ENCODE measurements at regions not wholly inside any gene's neighbourhood (a gene's known extent, or its start where the extent isn't known, plus 50 kb on each side); places are given as distances from the start of the nearest gene placed in this dataset.

DNA sequence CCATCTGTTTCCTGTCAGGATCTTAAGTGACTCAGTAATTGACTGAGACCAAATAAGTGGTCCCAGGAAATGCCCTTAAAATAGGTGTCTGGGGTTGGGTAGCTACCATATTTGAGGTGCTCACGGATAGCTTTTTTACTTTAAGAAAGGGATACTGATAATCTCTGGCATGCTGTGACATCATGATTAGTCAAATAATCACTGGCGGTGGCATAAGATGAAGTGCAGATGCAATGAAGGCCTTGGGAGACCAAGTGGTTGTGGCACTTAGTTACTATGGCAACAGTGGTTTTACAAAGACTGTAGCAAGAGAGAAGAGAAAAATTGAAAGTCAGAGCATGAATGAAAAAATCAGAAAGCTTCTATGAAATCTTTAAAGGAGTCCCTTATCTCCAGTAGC lies 114.5 kb upstream of the SLIT2 start:
- no peaks in the 10 kb centered on the region for H4K20me1 ChIP-seq (replicated peaks; ENCODE audit: control insufficient read depth, extremely low read depth, insufficient read depth, low read length)
- FAIRE-seq (no peak), DNase-seq (ENCODE audit: low read depth, low spot score) (no peak)
- ChIA-PET POLR2A (no interaction called here), CTCF (no interaction called here)
- H3K27me3 ChIP-seq (ENCODE audit: control insufficient read depth in 2 of 2, insufficient read depth in 2 of 2, low read length in 2 of 2), result no peaks in the 10 kb centered on the region
- H3K79me2 ChIP-seq (ENCODE audit: control insufficient read depth, insufficient read depth, low read length), result no peaks in the 10 kb centered on the region
- no peaks in the 10 kb centered on the region for H3K4me1 ChIP-seq (ENCODE audit: control insufficient read depth, extremely low read depth, insufficient read depth, low read length)
- BruUV-seq (replicated peaks), result no TSS peak
- H3K9me1 ChIP-seq (replicated peaks; ENCODE audit: control insufficient read depth, extremely low read depth, insufficient read depth, low read length), result no peaks in the 10 kb centered on the region
- dilution Hi-C loops (cut with MboI; ENCODE audit: extremely low pct_ligation_motif_present, low sequenced_read_pairs) (no loop called here), intact Hi-C loops (cut with micrococcal nuclease) (no loop called here)
- H3K4me2 ChIP-seq (ENCODE audit: insufficient read depth, low read length), result no peak overlapping the region
- TF ChIP-seq POLR2AphosphoS5 (IDR thresholded peaks at IDR 0.05; ENCODE audit: insufficient read depth, low read depth, low read length), result no peak
- TF ChIP-seq, protein P1, sequence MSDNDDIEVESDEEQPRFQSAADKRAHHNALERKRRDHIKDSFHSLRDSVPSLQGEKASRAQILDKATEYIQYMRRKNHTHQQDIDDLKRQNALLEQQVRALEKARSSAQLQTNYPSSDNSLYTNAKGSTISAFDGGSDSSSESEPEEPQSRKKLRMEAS (IDR thresholded peaks at IDR 0.05; ENCODE audit: insufficient read depth, insufficient read length), result no peak
- TF ChIP-seq, protein P2, sequence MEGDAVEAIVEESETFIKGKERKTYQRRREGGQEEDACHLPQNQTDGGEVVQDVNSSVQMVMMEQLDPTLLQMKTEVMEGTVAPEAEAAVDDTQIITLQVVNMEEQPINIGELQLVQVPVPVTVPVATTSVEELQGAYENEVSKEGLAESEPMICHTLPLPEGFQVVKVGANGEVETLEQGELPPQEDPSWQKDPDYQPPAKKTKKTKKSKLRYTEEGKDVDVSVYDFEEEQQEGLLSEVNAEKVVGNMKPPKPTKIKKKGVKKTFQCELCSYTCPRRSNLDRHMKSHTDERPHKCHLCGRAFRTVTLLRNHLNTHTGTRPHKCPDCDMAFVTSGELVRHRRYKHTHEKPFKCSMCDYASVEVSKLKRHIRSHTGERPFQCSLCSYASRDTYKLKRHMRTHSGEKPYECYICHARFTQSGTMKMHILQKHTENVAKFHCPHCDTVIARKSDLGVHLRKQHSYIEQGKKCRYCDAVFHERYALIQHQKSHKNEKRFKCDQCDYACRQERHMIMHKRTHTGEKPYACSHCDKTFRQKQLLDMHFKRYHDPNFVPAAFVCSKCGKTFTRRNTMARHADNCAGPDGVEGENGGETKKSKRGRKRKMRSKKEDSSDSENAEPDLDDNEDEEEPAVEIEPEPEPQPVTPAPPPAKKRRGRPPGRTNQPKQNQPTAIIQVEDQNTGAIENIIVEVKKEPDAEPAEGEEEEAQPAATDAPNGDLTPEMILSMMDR (IDR thresholded peaks at IDR 0.05; ENCODE audit: extremely low read depth in 1 of 2, insufficient read depth in 1 of 2, low read depth in 1 of 2, low read length in 2 of 2), result no peak
- no peak for TF ChIP-seq MYC (IDR thresholded peaks at IDR 0.05; ENCODE audit: low read depth, low read length)
- no peak for TF ChIP-seq POLR2A (IDR thresholded peaks at IDR 0.05; ENCODE audit: low read depth, low read length)
- no peak for TF ChIP-seq FOS (IDR thresholded peaks at IDR 0.05; ENCODE audit: borderline replicate concordance, insufficient read depth, low read length)
- no peak for TF ChIP-seq JUN (IDR thresholded peaks at IDR 0.05; ENCODE audit: borderline replicate concordance, insufficient read depth, insufficient read length, low read depth)
- no peak for TF ChIP-seq EZH2 (IDR thresholded peaks at IDR 0.05; ENCODE audit: borderline replicate concordance, low read depth, low read length, severe bottlenecking)
- TF ChIP-seq GATA2 (IDR thresholded peaks at IDR 0.05; ENCODE audit: insufficient read depth, insufficient read length, low read depth, low read length), result no peak
- no peak overlapping the region for H3K9ac ChIP-seq (replicated peaks; ENCODE audit: extremely low read depth, insufficient read depth, low read length)
- no peak overlapping the region for H3K27ac ChIP-seq (ENCODE audit: insufficient read depth, low read depth, low read length)
- no peaks in the 10 kb centered on the region for H3K9me3 ChIP-seq (replicated peaks; ENCODE audit: control insufficient read depth, insufficient read depth, low read length)
- H3K36me3 ChIP-seq (ENCODE audit: control insufficient read depth in 2 of 2, extremely low read depth in 1 of 2, insufficient read depth in 2 of 2, low read length in 2 of 2), result no peaks in the 10 kb centered on the region
- no peak overlapping the region for H2AFZ ChIP-seq (ENCODE audit: low read depth, low read length)
- no peak overlapping the region for H3K4me3 ChIP-seq (replicated peaks in 1 of 3; ENCODE audit: insufficient read depth in 1 of 3, low read depth in 1 of 3, low read length in 3 of 3)

All from endothelial cell of umbilical vein (primary cell).